Lower leg skin (tissue), 3 donors: ENCODE measurements at regions not wholly inside any gene's neighbourhood (a gene's known extent, or its start where the extent isn't known, plus 50 kb on each side); places are given as distances from the start of the nearest gene placed in this dataset.

Experiments
- POLR2A ChIP-seq, 2 donors: fragments of 450-650 bp; IDR thresholded peaks; one replicate each; pipeline ENCODE4 v1.6.1; 2016 to 2017; ENCODE audit warnings: antibody characterized with exemption in 2 of 2, mild to moderate bottlenecking in 1 of 2, moderate library complexity in 1 of 2
- TF ChIP-seq, protein P1 (sequence below), 3 donors: fragments of 450-650 bp; IDR thresholded peaks; one replicate each; pipeline ENCODE4 v1.5.1; 2016; ENCODE audit warnings: antibody characterized with exemption in 3 of 3, mild to moderate bottlenecking in 3 of 3, moderate library complexity in 2 of 3

GRCh38 chr12:19847294-19848059, 408.2 kb downstream of the AEBP2 start:
- TF ChIP-seq, protein P1, sequence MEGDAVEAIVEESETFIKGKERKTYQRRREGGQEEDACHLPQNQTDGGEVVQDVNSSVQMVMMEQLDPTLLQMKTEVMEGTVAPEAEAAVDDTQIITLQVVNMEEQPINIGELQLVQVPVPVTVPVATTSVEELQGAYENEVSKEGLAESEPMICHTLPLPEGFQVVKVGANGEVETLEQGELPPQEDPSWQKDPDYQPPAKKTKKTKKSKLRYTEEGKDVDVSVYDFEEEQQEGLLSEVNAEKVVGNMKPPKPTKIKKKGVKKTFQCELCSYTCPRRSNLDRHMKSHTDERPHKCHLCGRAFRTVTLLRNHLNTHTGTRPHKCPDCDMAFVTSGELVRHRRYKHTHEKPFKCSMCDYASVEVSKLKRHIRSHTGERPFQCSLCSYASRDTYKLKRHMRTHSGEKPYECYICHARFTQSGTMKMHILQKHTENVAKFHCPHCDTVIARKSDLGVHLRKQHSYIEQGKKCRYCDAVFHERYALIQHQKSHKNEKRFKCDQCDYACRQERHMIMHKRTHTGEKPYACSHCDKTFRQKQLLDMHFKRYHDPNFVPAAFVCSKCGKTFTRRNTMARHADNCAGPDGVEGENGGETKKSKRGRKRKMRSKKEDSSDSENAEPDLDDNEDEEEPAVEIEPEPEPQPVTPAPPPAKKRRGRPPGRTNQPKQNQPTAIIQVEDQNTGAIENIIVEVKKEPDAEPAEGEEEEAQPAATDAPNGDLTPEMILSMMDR (IDR thresholded peaks at IDR 0.05), result no peak
- no peak for TF ChIP-seq POLR2A (IDR thresholded peaks at IDR 0.05)
